ENCODE measurements at regions not wholly inside any gene's neighbourhood (a gene's known extent, or its start where the extent isn't known, plus 50 kb on each side); places are given as distances from the start of the nearest gene placed in this dataset.
"Not testable (repeated sequence)": the region's sequence is repeated elsewhere in the genome, so short reads cannot be mapped to it uniquely, and the experiment has no call there.

DNA sequence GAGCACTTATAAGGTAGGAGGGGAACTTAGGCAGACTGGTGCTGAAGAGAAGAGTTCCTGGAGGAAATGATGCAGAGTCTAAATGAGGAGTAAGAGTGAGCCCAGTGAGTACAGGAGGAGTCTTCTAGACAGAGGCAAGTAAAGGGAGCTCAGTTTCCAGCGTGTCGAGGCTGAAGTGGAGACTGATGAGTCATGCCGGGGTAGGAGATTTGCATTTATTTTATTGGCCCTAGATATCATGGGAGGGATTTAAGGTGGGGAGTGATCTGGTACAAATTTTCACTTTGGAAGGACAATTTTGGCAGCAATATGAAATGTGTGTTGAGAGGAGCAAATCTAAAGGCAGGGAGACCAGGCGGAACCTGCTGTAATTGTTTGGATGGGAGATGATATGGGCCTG is 157.5 kb downstream of the TTC8 start:
- TF ChIP-seq, protein P1, sequence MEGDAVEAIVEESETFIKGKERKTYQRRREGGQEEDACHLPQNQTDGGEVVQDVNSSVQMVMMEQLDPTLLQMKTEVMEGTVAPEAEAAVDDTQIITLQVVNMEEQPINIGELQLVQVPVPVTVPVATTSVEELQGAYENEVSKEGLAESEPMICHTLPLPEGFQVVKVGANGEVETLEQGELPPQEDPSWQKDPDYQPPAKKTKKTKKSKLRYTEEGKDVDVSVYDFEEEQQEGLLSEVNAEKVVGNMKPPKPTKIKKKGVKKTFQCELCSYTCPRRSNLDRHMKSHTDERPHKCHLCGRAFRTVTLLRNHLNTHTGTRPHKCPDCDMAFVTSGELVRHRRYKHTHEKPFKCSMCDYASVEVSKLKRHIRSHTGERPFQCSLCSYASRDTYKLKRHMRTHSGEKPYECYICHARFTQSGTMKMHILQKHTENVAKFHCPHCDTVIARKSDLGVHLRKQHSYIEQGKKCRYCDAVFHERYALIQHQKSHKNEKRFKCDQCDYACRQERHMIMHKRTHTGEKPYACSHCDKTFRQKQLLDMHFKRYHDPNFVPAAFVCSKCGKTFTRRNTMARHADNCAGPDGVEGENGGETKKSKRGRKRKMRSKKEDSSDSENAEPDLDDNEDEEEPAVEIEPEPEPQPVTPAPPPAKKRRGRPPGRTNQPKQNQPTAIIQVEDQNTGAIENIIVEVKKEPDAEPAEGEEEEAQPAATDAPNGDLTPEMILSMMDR (IDR thresholded peaks at IDR 0.05), result no peak
- no peak for TF ChIP-seq POLR2A (IDR thresholded peaks at IDR 0.05)
- no peak overlapping the region for H3K27ac ChIP-seq
- no peak for DNase-seq
- no peaks in the 10 kb centered on the region for H3K9me3 ChIP-seq
- 73 to 77% methylated on average over 4 of the region's 4 CpGs for WGBS, 2 donors
- H3K27me3 ChIP-seq, result peaks cover 0 to 41% (median 0%) of the 10 kb centered on the region in 4 donors
- intact Hi-C loops (cut with DNase I), result no loop called here
- H3K4me1 ChIP-seq, result no peaks in the 10 kb centered on the region
- H3K4me3 ChIP-seq, result no peak overlapping the region
- no peaks in the 10 kb centered on the region for H3K36me3 ChIP-seq

DNA sequence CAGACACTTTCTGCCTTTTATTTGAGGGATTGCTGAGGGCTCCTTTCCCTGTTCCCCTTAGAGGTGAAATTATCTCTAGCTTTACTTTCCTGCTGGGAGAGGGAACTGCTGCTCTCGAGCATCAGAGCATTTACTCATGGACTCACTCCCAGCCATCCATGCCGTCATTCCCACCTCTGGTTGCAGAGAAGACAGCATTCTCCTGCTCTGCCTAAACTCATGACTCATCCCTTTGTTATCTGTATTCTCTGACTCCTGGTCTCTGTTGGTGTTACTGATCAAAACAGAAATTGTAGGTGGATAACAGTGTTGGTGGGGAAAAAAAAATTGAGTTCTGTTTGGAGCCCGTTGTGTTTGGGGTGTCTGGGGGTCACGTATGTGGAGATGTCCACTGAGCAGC is 159.3 kb downstream of the TTC8 start:
- Histone ChIP-seq H3K4me3 (no peak overlapping the region), H3K4me1 (no peaks in the 10 kb centered on the region), H3K9me3 (peaks cover 0 to 10% (median 0%) of the 10 kb centered on the region in 3 donors), H3K36me3 (no peaks in the 10 kb centered on the region), H3K27me3 (peaks cover 0 to 25% (median 0%) of the 10 kb centered on the region in 4 donors), H3K27ac (no peak overlapping the region)
- no peak for DNase-seq
- 49 to 50% methylated on average over 4 of the region's 4 CpGs for WGBS, 2 donors
- TF ChIP-seq, protein P1 (IDR thresholded peaks at IDR 0.05), result no peak
- TF ChIP-seq POLR2A (IDR thresholded peaks at IDR 0.05), result no peak
- intact Hi-C loops (cut with DNase I), result no loop called here

DNA sequence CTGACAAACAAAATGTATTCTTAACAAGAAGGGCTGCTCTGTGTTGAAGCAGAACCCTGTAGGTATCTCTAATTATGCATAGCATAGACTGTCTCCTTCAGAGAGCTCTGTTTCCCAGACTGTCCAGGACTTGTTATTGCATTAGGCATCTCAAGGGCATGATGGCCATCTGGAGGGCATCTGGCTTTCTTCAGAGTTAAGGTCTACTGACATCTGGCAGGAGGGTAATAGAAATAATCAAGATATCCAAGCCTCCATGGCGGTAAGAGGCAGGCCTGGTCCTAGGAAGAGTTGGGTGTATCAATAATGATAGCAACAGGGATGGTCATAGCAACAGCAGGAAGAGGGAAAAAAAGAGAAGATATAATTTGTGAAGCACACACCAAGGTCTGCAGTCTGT is 161.2 kb downstream of the TTC8 start:
- Histone ChIP-seq H3K36me3 (no peaks in the 10 kb centered on the region), H3K27me3 (peaks cover 0 to 7% (median 0%) of the 10 kb centered on the region in 4 donors), H3K4me3 (no peak overlapping the region), H3K9me3 (peaks cover 0 to 10% (median 0%) of the 10 kb centered on the region in 3 donors), H3K27ac (no peak overlapping the region), H3K4me1 (no peaks in the 10 kb centered on the region)
- 78 to 80% methylated on average over 1 of the region's 1 CpG for WGBS, 2 donors
- DNase-seq, result no peak
- TF ChIP-seq, protein P1 (IDR thresholded peaks at IDR 0.05), result no peak
- no peak for TF ChIP-seq POLR2A (IDR thresholded peaks at IDR 0.05)
- intact Hi-C loops (cut with DNase I), result no loop called here

DNA sequence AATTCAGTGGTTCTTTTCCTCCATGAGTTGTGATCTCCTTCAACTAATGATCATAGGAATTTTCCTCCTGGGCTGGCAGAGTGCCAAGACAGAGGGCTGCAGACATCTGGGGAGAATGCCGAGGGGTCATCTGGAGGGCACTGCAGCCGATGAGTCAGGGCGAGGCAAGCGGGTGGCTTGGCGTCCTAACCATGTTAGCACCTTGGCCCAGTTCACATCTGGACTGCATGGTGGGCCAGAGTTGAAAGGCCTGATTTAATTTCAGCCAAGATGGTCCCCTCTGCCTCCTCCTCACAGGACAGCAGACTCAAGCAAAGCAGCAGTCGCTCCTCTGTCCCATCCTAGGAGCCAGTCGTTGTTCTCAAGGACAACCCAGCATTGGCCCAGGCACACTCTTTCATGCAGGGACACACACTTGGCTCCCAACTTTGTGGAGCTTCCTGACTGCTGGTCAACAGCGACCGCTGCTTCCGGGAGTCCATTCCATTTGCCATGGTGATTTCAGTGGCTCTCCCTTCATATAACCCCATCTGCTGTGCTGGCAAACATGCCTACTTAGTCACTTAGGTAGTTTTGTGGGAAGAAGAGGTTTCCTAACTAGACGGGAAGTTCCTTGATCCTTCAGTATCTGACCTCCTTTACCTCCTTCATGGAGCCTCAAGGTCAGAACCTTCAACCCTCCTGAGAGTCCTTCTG is 161.8 kb downstream of the TTC8 start:
- peaks cover 0 to 4% (median 0%) of the 10 kb centered on the region in 4 donors for H3K27me3 ChIP-seq
- H3K9me3 ChIP-seq, result peaks cover 0 to 10% (median 0%) of the 10 kb centered on the region in 3 donors
- H3K36me3 ChIP-seq, result no peaks in the 10 kb centered on the region
- no peaks in the 10 kb centered on the region for H3K4me1 ChIP-seq
- TF ChIP-seq, protein P1 (IDR thresholded peaks at IDR 0.05), result no peak
- no peak for TF ChIP-seq POLR2A (IDR thresholded peaks at IDR 0.05)
- 69 to 73% methylated on average over 9 to 11 of the region's 11 CpGs for WGBS, 2 donors
- no peak for DNase-seq
- no peak overlapping the region for H3K4me3 ChIP-seq
- intact Hi-C loops (cut with DNase I), result no loop called here
- H3K27ac ChIP-seq, result no peak overlapping the region

DNA sequence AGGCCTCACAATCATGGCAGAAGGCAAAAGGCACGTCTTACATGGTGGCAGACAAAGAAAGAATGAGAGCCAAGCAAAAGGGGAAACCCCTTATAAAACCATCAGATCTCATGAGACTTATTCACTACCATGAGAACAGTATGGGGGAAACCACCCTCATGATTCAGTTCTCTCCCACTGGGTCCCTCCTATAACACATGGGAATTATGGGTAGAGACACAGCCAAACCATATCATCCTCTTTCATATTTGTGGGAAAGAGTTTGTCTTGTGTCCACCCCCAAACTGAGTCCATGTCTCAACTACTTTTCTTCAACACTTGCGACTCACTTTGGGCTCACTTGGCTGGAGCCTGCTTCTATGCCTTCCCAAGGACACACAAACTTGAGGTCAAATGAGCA is 162.5 kb downstream of the TTC8 start:
- WGBS, 2 donors, result 57 to 85% methylated on average over 2 of the region's 2 CpGs
- H3K4me1 ChIP-seq; DNase-seq; H3K4me3 ChIP-seq; H3K36me3 ChIP-seq; intact Hi-C loops (cut with DNase I); H3K27ac ChIP-seq; H3K27me3 ChIP-seq: not testable (repeated sequence)
- peaks cover 0 to 10% (median 0%) of the 10 kb centered on the region in 3 donors for H3K9me3 ChIP-seq

Data from esophagus squamous epithelium (tissue), 5 donors.